ENCODE measurements at regions not wholly inside any gene's neighbourhood (a gene's known extent, or its start where the extent isn't known, plus 50 kb on each side); places are given as distances from the start of the nearest gene placed in this dataset.

- no peak for DNase-seq
- H3K4me1 Mint-ChIP-seq, result no peaks in the 10 kb centered on the region
- H3K36me3 Mint-ChIP-seq (ENCODE audit: low read depth), result no peaks in the 10 kb centered on the region
- intact Hi-C loops (cut with micrococcal nuclease), result no loop called here
- no peaks in the 10 kb centered on the region for H3K27me3 Mint-ChIP-seq
- H3K27ac Mint-ChIP-seq, result no peak overlapping the region
- H3K9me3 Mint-ChIP-seq, result no peaks in the 10 kb centered on the region
- H3K4me3 Mint-ChIP-seq, result no peak overlapping the region
These were observed 84.0 kb upstream of the B3GAT2 start for GRCh38 chr6:71040841-71041240.

DNA sequence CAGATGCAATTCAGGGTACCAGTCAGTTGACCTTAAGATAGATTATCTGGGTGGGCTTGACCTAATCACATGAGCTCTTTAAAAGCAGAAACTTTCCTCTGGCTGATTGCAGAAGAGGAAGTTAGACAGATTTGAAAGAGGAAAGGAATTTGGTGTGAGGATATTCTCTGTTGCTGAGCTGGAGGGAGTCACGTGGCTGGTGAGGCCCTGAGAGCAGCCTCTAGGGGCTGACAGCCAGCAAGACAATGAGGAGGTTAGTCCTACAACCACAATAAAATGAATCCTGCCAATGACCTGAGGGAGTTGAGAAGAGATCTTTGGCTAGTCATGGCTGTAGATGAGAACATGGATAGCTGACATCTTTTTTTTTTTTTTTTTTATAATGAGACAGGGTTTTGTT lies 87.0 kb upstream of the B3GAT2 start:
- no peak overlapping the region for H3K4me3 Mint-ChIP-seq
- H3K36me3 Mint-ChIP-seq (ENCODE audit: low read depth), result no peaks in the 10 kb centered on the region
- DNase-seq, result no peak
- H3K9me3 Mint-ChIP-seq, result no peaks in the 10 kb centered on the region
- H3K27ac Mint-ChIP-seq, result no peak overlapping the region
- intact Hi-C loops (cut with micrococcal nuclease), result no loop called here
- no peaks in the 10 kb centered on the region for H3K4me1 Mint-ChIP-seq
- H3K27me3 Mint-ChIP-seq, result no peaks in the 10 kb centered on the region

DNA sequence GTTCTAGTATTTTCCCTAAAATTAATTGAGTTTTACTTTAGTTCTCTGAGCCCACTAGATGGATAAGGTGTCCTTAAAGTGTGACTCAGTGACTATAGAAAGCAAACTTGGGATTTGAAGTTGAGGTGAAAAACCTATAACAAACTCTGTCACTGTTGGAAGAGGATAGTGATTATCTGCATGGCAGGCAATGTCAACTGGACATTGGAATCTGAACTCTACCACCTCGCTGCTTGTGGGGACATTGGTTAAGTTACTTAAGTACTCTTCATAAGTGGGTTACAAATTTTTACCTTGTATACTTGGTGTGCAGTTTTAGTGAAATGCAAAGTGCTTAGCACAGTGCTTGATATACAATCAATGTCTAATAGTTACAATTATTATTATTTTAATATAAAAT lies 87.9 kb upstream of the B3GAT2 start:
- Mint-ChIP-seq H3K36me3 (ENCODE audit: low read depth) (no peaks in the 10 kb centered on the region), H3K4me3 (no peak overlapping the region), H3K27me3 (no peaks in the 10 kb centered on the region), H3K4me1 (no peaks in the 10 kb centered on the region), H3K9me3 (no peaks in the 10 kb centered on the region), H3K27ac (no peak overlapping the region)
- intact Hi-C loops (cut with micrococcal nuclease), result no loop called here
- DNase-seq, result no peak

GRCh38 chr6:71045296-71045695 lies 88.4 kb upstream of the B3GAT2 start:
- Mint-ChIP-seq H3K9me3 (no peaks in the 10 kb centered on the region), H3K27ac (no peak overlapping the region), H3K4me3 (no peak overlapping the region), H3K36me3 (ENCODE audit: low read depth) (no peaks in the 10 kb centered on the region), H3K4me1 (no peaks in the 10 kb centered on the region), H3K27me3 (no peaks in the 10 kb centered on the region)
- no peak for DNase-seq
- intact Hi-C loops (cut with micrococcal nuclease), result no loop called here

DNA sequence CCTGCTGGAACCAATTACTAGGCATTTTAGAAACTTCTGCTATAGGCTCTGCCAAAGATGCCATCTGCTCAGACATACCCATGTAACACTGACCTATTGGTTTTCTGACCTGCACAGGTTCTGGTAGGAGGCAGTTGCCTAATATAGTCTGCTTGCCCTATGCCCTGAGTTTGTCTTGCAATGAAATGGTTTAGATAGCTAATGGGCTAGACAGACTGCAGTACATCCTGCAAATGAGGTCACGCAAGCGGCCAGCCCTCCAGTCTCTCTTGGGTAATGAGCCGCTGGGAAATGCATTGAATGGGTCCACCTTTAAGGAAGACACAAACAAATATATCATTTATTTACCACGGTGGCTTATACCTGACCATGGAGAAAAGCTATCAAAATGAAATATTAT lies 90.6 kb upstream of the B3GAT2 start:
- no peak overlapping the region for H3K27ac Mint-ChIP-seq
- H3K27me3 Mint-ChIP-seq, result no peaks in the 10 kb centered on the region
- no peaks in the 10 kb centered on the region for H3K4me1 Mint-ChIP-seq
- H3K36me3 Mint-ChIP-seq (ENCODE audit: low read depth), result no peaks in the 10 kb centered on the region
- intact Hi-C loops (cut with micrococcal nuclease), result no loop called here
- no peak overlapping the region for H3K4me3 Mint-ChIP-seq
- no peaks in the 10 kb centered on the region for H3K9me3 Mint-ChIP-seq
- no peak for DNase-seq

- Mint-ChIP-seq H3K9me3 (no peaks in the 10 kb centered on the region), H3K4me1 (no peaks in the 10 kb centered on the region), H3K4me3 (no peak overlapping the region), H3K36me3 (ENCODE audit: low read depth) (no peaks in the 10 kb centered on the region), H3K27ac (no peak overlapping the region), H3K27me3 (no peaks in the 10 kb centered on the region)
- no peak for DNase-seq
- intact Hi-C loops (cut with micrococcal nuclease), result no loop called here
These were observed 91.7 kb upstream of the B3GAT2 start for GRCh38 chr6:71048320-71049164.

DNA sequence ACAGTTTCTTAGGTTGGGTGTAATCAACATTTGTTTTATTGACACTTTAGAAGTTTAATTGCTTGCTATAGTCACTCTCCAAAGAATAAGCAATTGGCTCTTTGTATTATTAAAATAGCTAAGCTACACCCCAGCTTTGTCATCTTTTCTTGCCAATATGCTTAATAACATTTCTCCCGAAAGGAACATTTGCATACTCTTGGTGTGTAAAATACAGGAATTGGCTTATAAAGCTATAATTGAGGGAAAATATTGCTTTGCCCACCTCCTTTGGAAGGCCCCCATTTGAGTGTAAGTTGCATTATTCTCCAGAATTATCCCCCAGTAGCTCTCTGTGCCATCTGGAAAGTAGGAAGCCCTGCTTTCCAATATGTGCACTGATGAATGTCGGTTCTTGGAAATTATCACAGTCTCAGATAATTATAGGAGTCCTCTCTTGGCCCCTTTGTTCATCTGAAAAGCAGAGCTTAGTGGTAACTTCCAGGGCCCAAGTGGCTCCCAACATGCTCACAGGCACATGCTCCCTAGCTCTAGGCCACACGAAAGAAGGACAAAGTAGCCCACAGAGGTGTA lies 92.4 kb upstream of the B3GAT2 start:
- Mint-ChIP-seq H3K36me3 (ENCODE audit: low read depth) (no peaks in the 10 kb centered on the region), H3K4me3 (no peak overlapping the region), H3K27me3 (no peaks in the 10 kb centered on the region), H3K9me3 (no peaks in the 10 kb centered on the region), H3K27ac (no peak overlapping the region), H3K4me1 (no peaks in the 10 kb centered on the region)
- no peak for DNase-seq
- intact Hi-C loops (cut with micrococcal nuclease), result no loop called here

- H3K36me3 Mint-ChIP-seq (ENCODE audit: low read depth), result no peaks in the 10 kb centered on the region
- H3K4me1 Mint-ChIP-seq, result no peaks in the 10 kb centered on the region
- no peak overlapping the region for H3K4me3 Mint-ChIP-seq
- no peaks in the 10 kb centered on the region for H3K9me3 Mint-ChIP-seq
- no peaks in the 10 kb centered on the region for H3K27me3 Mint-ChIP-seq
- intact Hi-C loops (cut with micrococcal nuclease), result no loop called here
- no peak overlapping the region for H3K27ac Mint-ChIP-seq
- no peak for DNase-seq
These were observed 96.6 kb upstream of the B3GAT2 start for GRCh38 chr6:71053475-71053874.

GRCh38 chr6:71056656-71057055 lies 99.8 kb upstream of the B3GAT2 start:
- no peaks in the 10 kb centered on the region for H3K4me1 Mint-ChIP-seq
- intact Hi-C loops (cut with micrococcal nuclease), result no loop called here
- no peaks in the 10 kb centered on the region for H3K27me3 Mint-ChIP-seq
- H3K9me3 Mint-ChIP-seq, result no peaks in the 10 kb centered on the region
- H3K36me3 Mint-ChIP-seq (ENCODE audit: low read depth), result no peaks in the 10 kb centered on the region
- DNase-seq, result no peak
- H3K27ac Mint-ChIP-seq, result no peak overlapping the region
- H3K4me3 Mint-ChIP-seq, result no peak overlapping the region

DNA sequence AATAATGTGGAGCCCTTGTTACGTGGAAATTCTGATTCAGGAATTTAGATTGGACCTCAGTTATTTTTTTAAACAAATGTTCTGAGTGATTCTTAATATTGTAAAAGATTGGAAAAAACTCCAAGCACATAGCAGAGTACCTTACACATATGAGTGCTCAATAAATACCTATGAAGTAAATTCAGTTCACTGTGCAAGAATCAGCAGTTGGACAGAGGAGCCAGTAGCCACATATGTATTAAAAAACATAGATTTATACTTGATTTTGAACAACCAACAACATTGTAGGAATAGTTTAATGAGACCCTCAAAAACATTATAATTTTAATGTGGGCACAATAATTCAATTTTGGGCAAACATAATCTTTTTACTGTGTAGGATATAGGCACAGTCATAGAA lies 109.3 kb upstream of the B3GAT2 start:
- H3K36me3 Mint-ChIP-seq (ENCODE audit: low read depth), result no peaks in the 10 kb centered on the region
- no peaks in the 10 kb centered on the region for H3K9me3 Mint-ChIP-seq
- H3K27ac Mint-ChIP-seq, result no peak overlapping the region
- intact Hi-C loops (cut with micrococcal nuclease), result no loop called here
- peaks cover 2% of the 10 kb centered on the region for H3K27me3 Mint-ChIP-seq
- no peak overlapping the region for H3K4me3 Mint-ChIP-seq
- no peak for DNase-seq
- H3K4me1 Mint-ChIP-seq, result no peaks in the 10 kb centered on the region

DNA sequence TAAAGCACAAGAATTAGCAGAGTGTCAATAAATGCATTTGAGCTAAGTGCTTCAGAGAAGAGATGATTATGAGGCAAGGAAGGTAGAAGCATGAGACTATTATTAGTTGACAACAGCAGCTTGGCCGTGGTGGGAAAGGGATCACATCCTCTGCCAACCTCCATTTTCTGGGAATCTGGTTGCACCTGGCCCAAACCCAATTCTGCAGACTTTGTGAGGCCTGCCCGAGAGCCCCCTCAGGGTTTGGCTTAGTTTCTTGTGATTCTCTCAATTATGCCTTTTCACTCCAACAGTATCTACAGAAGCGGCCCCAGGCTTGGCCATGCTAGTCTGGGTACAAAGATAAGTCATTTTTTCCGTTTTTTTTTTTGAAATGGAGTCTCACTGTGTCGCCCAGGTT lies 111.0 kb upstream of the B3GAT2 start:
- Mint-ChIP-seq H3K27ac (no peak overlapping the region), H3K36me3 (ENCODE audit: low read depth) (no peaks in the 10 kb centered on the region), H3K4me1 (no peaks in the 10 kb centered on the region), H3K27me3 (peaks cover 2% of the 10 kb centered on the region), H3K9me3 (no peaks in the 10 kb centered on the region), H3K4me3 (no peak overlapping the region)
- intact Hi-C loops (cut with micrococcal nuclease), result no loop called here
- DNase-seq, result no peak

- Mint-ChIP-seq H3K4me3 (no peak overlapping the region), H3K9me3 (no peaks in the 10 kb centered on the region), H3K4me1 (no peaks in the 10 kb centered on the region), H3K27ac (no peak overlapping the region), H3K36me3 (ENCODE audit: low read depth) (no peaks in the 10 kb centered on the region), H3K27me3 (no peaks in the 10 kb centered on the region)
- DNase-seq, result no peak
- intact Hi-C loops (cut with micrococcal nuclease), result no loop called here
These were observed 115.6 kb upstream of the B3GAT2 start for GRCh38 chr6:71072508-71072907.

- Mint-ChIP-seq H3K36me3 (ENCODE audit: low read depth) (no peaks in the 10 kb centered on the region), H3K27me3 (no peaks in the 10 kb centered on the region), H3K9me3 (peaks cover 7% of the 10 kb centered on the region), H3K4me3 (no peak overlapping the region), H3K4me1 (no peaks in the 10 kb centered on the region), H3K27ac (no peak overlapping the region)
- intact Hi-C loops (cut with micrococcal nuclease), result no loop called here
- DNase-seq, result no peak
These were observed 120.8 kb upstream of the B3GAT2 start for GRCh38 chr6:71077655-71078054.

DNA sequence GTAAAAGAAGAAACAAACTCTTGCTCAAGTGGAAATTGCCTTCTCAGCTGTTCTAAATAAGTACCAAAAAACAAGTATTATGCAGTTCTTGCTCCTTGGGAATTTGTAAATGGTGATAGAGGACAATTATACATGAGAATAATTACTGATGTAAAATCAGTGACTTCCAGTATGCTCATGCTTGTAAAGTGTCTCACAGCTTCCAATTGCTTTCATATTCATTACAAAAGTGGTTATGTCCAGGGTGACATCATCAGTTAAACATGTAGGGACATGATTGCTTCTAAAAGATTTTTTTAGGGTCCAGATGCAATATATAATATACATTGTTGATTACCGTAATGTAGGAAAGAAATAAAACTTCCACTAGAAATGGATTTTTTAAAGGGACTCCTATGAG lies 122.8 kb upstream of the B3GAT2 start:
- H3K9me3 Mint-ChIP-seq, result peaks cover 7% of the 10 kb centered on the region
- H3K27me3 Mint-ChIP-seq, result no peaks in the 10 kb centered on the region
- intact Hi-C loops (cut with micrococcal nuclease), result no loop called here
- DNase-seq, result no peak
- no peaks in the 10 kb centered on the region for H3K36me3 Mint-ChIP-seq (ENCODE audit: low read depth)
- no peak overlapping the region for H3K4me3 Mint-ChIP-seq
- H3K4me1 Mint-ChIP-seq, result no peaks in the 10 kb centered on the region
- no peak overlapping the region for H3K27ac Mint-ChIP-seq

DNA sequence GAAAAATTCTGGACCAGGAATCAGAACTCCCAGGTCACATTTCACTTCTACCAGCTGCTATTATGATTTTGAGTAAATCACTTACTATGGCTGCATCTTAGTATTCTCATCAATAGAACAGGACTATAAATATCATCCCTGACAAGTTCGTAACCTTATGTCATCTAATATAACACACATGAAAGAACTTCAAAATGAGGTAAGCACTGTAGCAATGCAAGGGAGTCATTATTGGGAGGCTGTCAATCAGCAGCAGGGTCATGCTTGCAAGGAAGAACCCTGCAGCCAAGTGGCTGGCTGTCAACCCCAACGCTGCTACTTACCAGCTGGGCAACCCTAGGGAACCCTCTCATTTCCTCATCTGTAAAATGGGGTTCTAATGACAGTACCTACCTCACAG lies 123.3 kb upstream of the B3GAT2 start:
- H3K4me3 Mint-ChIP-seq, result no peak overlapping the region
- DNase-seq, result no peak
- intact Hi-C loops (cut with micrococcal nuclease), result no loop called here

More for the DNA sequence above, 123.3 kb upstream of the B3GAT2 start:
- no peaks in the 10 kb centered on the region for H3K4me1 Mint-ChIP-seq
- no peak overlapping the region for H3K27ac Mint-ChIP-seq
- no peaks in the 10 kb centered on the region for H3K27me3 Mint-ChIP-seq
- H3K9me3 Mint-ChIP-seq, result peaks cover 7% of the 10 kb centered on the region
- H3K36me3 Mint-ChIP-seq (ENCODE audit: low read depth), result no peaks in the 10 kb centered on the region

All from activated CD4-positive, alpha-beta T cell treated with anti-CD3 and anti-CD28 coated beads, Interleukin-2, amount 10 ng/mL, durations not matched to agents 24 days and 14 days (primary cell).